22Rv1 (cell line): ENCODE measurements at regions not wholly inside any gene's neighbourhood (a gene's known extent, or its start where the extent isn't known, plus 50 kb on each side); places are given as distances from the start of the nearest gene placed in this dataset.

Source experiments
- H3K27ac ChIP-seq: fragments of 450-650 bp; 2 replicates; pipeline ENCODE4 v1.5.1; 2017
- ZFX ChIP-seq: fragments of 450-650 bp; IDR thresholded peaks from 2 replicates; pipeline ENCODE4 v1.6.1; 2017; ENCODE audit warnings: antibody characterized with exemption, borderline replicate concordance
- TF ChIP-seq, protein P1 (sequence below): fragments of 450-650 bp; IDR thresholded peaks from 2 replicates; pipeline ENCODE4 v1.5.1; 2017; ENCODE audit warnings: mild to moderate bottlenecking

DNA sequence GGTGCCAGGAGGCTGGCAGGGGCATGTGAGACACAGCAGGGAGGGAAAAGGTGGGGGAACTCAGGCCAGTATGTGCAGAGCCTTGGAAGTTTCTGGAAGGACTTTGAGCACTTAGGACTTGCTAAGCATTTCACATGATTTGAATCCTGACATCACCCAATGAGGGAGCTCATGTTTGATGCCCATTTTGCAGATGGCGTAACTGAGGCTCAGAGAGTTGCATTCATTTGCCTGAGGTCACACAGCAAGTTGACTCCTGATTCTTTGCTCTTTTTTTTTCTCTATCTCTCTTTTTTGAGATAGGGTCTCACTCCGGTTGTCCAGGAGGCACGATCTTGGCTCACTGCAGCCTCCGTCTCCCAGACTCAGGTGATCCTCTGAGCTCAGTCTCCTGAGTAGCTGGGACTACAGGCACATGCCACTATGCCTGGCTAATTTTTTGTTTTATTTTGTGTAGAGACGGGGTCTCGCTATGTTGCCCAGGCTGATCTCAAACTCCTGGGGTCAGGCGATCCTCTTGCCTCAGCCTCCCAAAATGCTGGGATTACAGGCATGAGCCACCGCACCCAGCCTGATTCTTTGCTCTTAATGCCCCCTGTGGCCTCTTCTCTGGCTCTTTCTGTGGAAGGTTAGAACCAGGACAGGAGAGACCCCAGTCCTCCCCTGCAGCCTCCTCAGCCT is 246.1 kb downstream of the RBM19 start:
- H3K27ac ChIP-seq, result no peak overlapping the region
- no peak for TF ChIP-seq ZFX
- TF ChIP-seq, protein P1, sequence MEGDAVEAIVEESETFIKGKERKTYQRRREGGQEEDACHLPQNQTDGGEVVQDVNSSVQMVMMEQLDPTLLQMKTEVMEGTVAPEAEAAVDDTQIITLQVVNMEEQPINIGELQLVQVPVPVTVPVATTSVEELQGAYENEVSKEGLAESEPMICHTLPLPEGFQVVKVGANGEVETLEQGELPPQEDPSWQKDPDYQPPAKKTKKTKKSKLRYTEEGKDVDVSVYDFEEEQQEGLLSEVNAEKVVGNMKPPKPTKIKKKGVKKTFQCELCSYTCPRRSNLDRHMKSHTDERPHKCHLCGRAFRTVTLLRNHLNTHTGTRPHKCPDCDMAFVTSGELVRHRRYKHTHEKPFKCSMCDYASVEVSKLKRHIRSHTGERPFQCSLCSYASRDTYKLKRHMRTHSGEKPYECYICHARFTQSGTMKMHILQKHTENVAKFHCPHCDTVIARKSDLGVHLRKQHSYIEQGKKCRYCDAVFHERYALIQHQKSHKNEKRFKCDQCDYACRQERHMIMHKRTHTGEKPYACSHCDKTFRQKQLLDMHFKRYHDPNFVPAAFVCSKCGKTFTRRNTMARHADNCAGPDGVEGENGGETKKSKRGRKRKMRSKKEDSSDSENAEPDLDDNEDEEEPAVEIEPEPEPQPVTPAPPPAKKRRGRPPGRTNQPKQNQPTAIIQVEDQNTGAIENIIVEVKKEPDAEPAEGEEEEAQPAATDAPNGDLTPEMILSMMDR, result no peak

DNA sequence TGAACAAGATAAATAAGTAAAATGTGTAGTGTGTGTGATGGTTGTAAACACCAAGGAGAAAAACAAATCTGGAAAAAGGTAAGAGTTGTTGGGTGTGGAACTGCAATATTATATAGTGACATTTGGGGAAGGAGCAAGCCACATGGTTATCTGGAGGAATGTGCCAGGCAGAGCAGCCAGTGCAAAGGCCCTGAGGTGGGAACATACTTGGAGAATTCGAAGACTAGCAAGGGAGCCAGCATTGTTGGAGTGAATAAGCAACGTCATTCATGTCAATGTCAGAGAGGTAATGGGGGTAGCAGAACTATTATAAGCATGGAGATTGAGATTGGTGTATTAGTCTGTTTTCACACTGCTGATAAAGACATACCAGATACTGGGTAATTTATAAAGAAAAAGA is 241.5 kb upstream of the LHX5 start:
- no peak overlapping the region for H3K27ac ChIP-seq
- TF ChIP-seq, protein P1, result no peak
- TF ChIP-seq ZFX, result no peak

- TF ChIP-seq, protein P1, result no peak
- no peak for TF ChIP-seq ZFX
- no peak overlapping the region for H3K27ac ChIP-seq
These were observed 240.8 kb upstream of the LHX5 start for GRCh38 chr12:113712481-113712880.

DNA sequence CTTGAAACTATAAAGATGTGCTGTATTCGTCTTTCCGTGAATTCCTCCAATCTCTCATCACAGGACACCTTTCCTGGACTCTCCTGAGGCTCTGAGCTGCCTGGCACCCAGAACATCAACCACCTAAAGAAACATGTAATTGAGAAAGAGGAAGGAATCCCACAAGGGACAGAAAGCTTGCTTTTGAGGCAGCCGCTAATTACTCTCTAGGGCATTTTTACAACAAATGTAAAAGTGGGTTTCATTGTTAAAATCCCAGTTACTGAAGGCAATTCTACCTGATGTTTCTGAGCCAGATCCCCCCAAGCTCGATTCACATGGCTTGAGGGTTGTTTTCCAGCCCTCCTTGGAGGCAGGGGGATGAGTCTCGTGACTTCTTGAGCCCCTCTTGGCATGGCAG is 238.5 kb upstream of the LHX5 start:
- TF ChIP-seq, protein P1, result no peak
- no peak for TF ChIP-seq ZFX
- H3K27ac ChIP-seq, result no peak overlapping the region

DNA sequence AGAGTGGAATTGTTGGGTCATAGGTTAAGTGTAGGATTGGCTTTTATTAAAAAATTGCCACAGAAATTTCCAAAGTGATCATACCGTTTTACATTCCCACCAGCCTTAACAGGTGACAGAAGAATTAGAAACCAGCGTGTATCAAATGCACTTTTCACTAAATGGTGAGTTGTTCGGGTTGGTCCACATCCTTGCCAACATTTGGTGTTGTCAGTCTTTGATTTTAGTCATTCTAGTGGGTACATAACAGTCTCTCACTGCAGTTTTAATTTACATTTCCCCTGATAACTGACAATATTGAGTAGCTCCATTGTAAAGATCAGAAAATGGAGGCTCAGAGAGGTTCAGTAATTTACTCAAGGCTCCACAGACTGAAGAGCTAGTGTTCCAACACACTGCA is 237.8 kb upstream of the LHX5 start:
- no peak overlapping the region for H3K27ac ChIP-seq
- TF ChIP-seq ZFX, result no peak
- TF ChIP-seq, protein P1, result no peak

- no peak overlapping the region for H3K27ac ChIP-seq
- no peak for TF ChIP-seq ZFX
- TF ChIP-seq, protein P1, result no peak
These were observed 231.2 kb upstream of the LHX5 start for GRCh38 chr12:113702836-113703235.

DNA sequence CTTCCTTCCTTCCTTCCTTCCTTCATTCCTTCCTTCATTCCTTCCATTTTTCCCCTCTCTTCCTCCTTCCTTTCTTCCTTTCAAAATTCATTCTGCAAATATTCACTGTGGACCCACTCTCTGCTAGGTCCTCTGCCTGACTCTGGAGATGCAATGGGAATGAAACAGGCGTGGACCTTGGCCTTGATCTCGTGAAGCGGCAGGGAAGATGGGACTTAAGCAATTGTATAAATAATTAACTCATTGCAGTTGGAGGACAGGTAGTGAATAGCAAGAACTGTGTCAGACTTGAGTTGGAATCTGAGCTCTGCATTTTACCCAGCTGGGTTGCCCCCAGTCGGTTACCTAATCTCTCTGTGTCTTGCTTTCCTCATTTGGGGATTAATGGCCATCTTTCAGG is 230.6 kb upstream of the LHX5 start:
- H3K27ac ChIP-seq, result no peak overlapping the region
- TF ChIP-seq, protein P1, result no peak
- TF ChIP-seq ZFX, result no peak
